PC-9 (cell line): ENCODE measurements at regions not wholly inside any gene's neighbourhood (a gene's known extent, or its start where the extent isn't known, plus 50 kb on each side); places are given as distances from the start of the nearest gene placed in this dataset.

ENCODE experiments used
- EZH2 ChIP-seq: fragments of 200-600 bp; sonication (generic); IDR thresholded peaks from 2 replicates; pipeline ENCODE4 v1.8.0; 2017; ENCODE audit warnings: antibody characterized with exemption, low read depth
- TF ChIP-seq, protein P1 (sequence below): fragments of 200-600 bp; sonication (generic); conservative IDR thresholded peaks from 2 replicates; pipeline ENCODE4 v1.6.1; 2017; ENCODE audit warnings: mixed run types, antibody characterized with exemption, mild to moderate bottlenecking, moderate library complexity

GRCh38 chrX:13398839-13399238, 79.0 kb upstream of the ATXN3L start:
- TF ChIP-seq EZH2: no peak
- TF ChIP-seq, protein P1, sequence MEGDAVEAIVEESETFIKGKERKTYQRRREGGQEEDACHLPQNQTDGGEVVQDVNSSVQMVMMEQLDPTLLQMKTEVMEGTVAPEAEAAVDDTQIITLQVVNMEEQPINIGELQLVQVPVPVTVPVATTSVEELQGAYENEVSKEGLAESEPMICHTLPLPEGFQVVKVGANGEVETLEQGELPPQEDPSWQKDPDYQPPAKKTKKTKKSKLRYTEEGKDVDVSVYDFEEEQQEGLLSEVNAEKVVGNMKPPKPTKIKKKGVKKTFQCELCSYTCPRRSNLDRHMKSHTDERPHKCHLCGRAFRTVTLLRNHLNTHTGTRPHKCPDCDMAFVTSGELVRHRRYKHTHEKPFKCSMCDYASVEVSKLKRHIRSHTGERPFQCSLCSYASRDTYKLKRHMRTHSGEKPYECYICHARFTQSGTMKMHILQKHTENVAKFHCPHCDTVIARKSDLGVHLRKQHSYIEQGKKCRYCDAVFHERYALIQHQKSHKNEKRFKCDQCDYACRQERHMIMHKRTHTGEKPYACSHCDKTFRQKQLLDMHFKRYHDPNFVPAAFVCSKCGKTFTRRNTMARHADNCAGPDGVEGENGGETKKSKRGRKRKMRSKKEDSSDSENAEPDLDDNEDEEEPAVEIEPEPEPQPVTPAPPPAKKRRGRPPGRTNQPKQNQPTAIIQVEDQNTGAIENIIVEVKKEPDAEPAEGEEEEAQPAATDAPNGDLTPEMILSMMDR: no peak
